AG04450 (cell line): ENCODE measurements at regions not wholly inside any gene's neighbourhood (a gene's known extent, or its start where the extent isn't known, plus 50 kb on each side); places are given as distances from the start of the nearest gene placed in this dataset.

ENCODE experiments used
- CTCF ChIA-PET: fragments of 300-600, 350-600 bp; formaldehyde crosslinking; extraction: SDS; loops from one replicate; lab custom pipeline; 2022; ENCODE audit warnings: antibody characterized with exemption, inconsistent platforms; lab: Charles Lee
- POLR2A ChIA-PET: fragments of 350-600 bp; formaldehyde crosslinking; extraction: SDS; loops from one replicate; lab custom pipeline; 2021; ENCODE audit warnings: antibody characterized with exemption, inconsistent platforms; lab: Yijun Ruan, JAX
- DNase-seq: peaks from one replicate; pipeline ENCODE4 v3.0.0-alpha.2; 2011; ENCODE audit warnings: low read depth, low spot score
- H3K27ac ChIP-seq: one replicate; pipeline ENCODE4 v1.5.1; 2012; ENCODE audit warnings: low read depth, low read length, control low read depth
- H3K27me3 ChIP-seq: one replicate; pipeline ENCODE4 v1.6.0; 2012; ENCODE audit warnings: low read length; ENCODE audit not compliant: control insufficient read depth, insufficient read depth
- H3K4me3 ChIP-seq: 2 replicates; pipeline ENCODE4 v1.5.1; 2011; ENCODE audit warnings: mild to moderate bottlenecking, low read depth, low read length, control low read depth
- H3K9me3 ChIP-seq: 2 replicates; pipeline ENCODE4 v1.5.1; 2012; ENCODE audit warnings: low read length; ENCODE audit not compliant: control insufficient read depth, insufficient read depth
- CTCF ChIP-seq: IDR thresholded peaks from 2 replicates; pipeline ENCODE4 v1.5.1; 2011; ENCODE audit warnings: low read depth, low read length, control low read depth, inconsistent platforms

- no peak overlapping the region for H3K4me3 ChIP-seq
- ChIA-PET CTCF (no interaction called here), POLR2A (no interaction called here)
- no peaks in the 10 kb centered on the region for H3K9me3 ChIP-seq
- DNase-seq: no peak
- TF ChIP-seq CTCF: no peak
- H3K27me3 ChIP-seq: peaks cover 4% of the 10 kb centered on the region
- H3K27ac ChIP-seq: no peak overlapping the region
These were observed 490.9 kb downstream of the NFIB start for GRCh38 chr9:13823026-13823425.

- no peak for TF ChIP-seq CTCF
- CTCF ChIA-PET: no interaction called here
- POLR2A ChIA-PET: no interaction called here
- no peaks in the 10 kb centered on the region for H3K9me3 ChIP-seq
- peaks cover 4% of the 10 kb centered on the region for H3K27me3 ChIP-seq
- DNase-seq: no peak
- H3K27ac ChIP-seq: no peak overlapping the region
- H3K4me3 ChIP-seq: no peak overlapping the region
These were observed 496.1 kb downstream of the NFIB start for GRCh38 chr9:13817754-13818278.

GRCh38 chr9:13816837-13817236 is 497.1 kb downstream of the NFIB start:
- POLR2A ChIA-PET: no interaction called here
- no peak for TF ChIP-seq CTCF
- H3K27me3 ChIP-seq: peaks cover 4% of the 10 kb centered on the region
- no peaks in the 10 kb centered on the region for H3K9me3 ChIP-seq
- CTCF ChIA-PET: no interaction called here
- no peak overlapping the region for H3K27ac ChIP-seq
- DNase-seq: no peak
- no peak overlapping the region for H3K4me3 ChIP-seq

GRCh38 chr9:13814647-13815400 is 499.1 kb downstream of the NFIB start:
- TF ChIP-seq CTCF: no peak
- no peaks in the 10 kb centered on the region for H3K9me3 ChIP-seq
- no peaks in the 10 kb centered on the region for H3K27me3 ChIP-seq
- H3K27ac ChIP-seq: no peak overlapping the region
- ChIA-PET POLR2A (no interaction called here), CTCF (interaction anchor here (0.5 kb wide), 1 partner anchor 589 kb away, joined by 3 read pairs; no protein-coding TSS in a partner anchor)
- no peak for DNase-seq
- H3K4me3 ChIP-seq: no peak overlapping the region

- H3K9me3 ChIP-seq: no peaks in the 10 kb centered on the region
- ChIA-PET POLR2A (no interaction called here), CTCF (no interaction called here)
- no peak overlapping the region for H3K27ac ChIP-seq
- H3K27me3 ChIP-seq: no peaks in the 10 kb centered on the region
- no peak overlapping the region for H3K4me3 ChIP-seq
- TF ChIP-seq CTCF: no peak
- DNase-seq: no peak
These were observed 502.1 kb downstream of the NFIB start for GRCh38 chr9:13811876-13812275.
